HG02588 (cell line): ENCODE measurements at regions not wholly inside any gene's neighbourhood (a gene's known extent, or its start where the extent isn't known, plus 50 kb on each side); places are given as distances from the start of the nearest gene placed in this dataset.
"Not testable (repeated sequence)": the region's sequence is repeated elsewhere in the genome, so short reads cannot be mapped to it uniquely, and the experiment has no call there.

Experiments used
- ATAC-seq: cut with Tn5 transposase; IDR thresholded peaks from one replicate; pipeline ENCODE4 v1.9.1; 2021; ENCODE audit warnings: mild to moderate bottlenecking, moderate library complexity; ENCODE audit not compliant: unreplicated experiment

- ATAC-seq: no peak
These were observed 223.0 kb upstream of the NR5A2 start for GRCh38 chr1:199804526-199804925.

GRCh38 chr1:199808110-199808870 is 219.2 kb upstream of the NR5A2 start:
- ATAC-seq: no peak

GRCh38 chr1:199809311-199809710 is 218.2 kb upstream of the NR5A2 start:
- no peak for ATAC-seq

GRCh38 chr1:199811163-199811562 is 216.3 kb upstream of the NR5A2 start:
- ATAC-seq: no peak

DNA sequence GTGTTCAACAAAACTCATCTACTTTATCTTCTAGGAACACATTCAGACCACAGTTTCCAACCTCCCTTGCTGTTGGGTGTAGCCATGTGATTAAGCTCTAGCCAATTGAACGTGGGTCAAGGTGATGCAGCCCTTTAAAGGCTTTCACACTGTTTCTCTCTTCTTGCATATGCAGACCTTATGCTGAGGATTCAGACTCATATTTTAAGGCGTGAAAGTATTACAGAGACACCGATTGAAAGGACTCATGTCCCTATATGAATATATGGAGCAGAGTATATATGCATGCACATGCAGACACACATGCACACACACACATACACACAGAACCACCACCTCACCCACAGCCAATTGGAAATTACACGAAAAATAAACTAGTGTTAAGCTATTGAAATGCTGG is 214.3 kb upstream of the NR5A2 start:
- ATAC-seq: no peak

- no peak for ATAC-seq
These were observed 211.6 kb upstream of the NR5A2 start for GRCh38 chr1:199815947-199816346.

DNA sequence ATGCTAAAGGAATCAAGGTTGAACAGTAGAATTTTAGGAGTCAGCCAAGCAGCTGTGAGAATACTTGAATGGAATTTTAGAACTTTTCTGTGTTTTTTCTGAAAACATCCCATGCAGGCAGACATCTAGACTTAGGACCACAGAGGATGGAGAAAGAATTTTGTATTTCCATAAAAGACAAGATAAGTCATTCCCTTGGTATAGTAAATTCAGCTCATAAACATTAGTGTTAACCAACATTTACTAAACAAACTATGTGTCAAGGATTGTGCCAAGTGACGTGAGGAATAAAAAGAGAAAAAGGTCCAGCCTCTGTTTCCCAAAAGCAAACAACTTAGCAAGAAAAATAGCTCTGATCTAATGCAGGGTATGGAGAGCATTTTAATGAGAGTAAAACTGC is 210.2 kb upstream of the NR5A2 start:
- ATAC-seq: no peak

GRCh38 chr1:199821029-199821779 is 206.3 kb upstream of the NR5A2 start:
- ATAC-seq: no peak

DNA sequence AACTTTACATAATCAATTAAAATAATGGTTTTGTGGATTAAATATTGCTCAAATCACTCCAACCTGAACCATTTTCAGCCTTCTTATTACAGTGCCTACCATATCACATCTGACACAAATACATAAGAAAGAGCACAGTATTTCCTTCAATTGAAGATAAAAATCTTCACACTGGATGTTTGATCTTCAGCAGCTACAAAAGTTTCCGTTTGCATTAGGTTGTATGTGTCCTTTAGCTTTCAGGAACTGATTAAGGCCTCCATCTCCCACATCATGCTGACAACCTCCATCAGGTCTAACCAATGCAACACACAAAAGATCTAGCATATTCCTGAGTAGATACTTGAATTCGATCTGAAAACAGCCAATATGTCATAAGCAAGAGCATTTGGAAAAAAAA is 195.1 kb upstream of the NR5A2 start:
- ATAC-seq: no peak

- ATAC-seq: no peak
These were observed 192.8 kb upstream of the NR5A2 start for GRCh38 chr1:199834711-199835110.

GRCh38 chr1:199836430-199836829 is 191.1 kb upstream of the NR5A2 start:
- no peak for ATAC-seq

DNA sequence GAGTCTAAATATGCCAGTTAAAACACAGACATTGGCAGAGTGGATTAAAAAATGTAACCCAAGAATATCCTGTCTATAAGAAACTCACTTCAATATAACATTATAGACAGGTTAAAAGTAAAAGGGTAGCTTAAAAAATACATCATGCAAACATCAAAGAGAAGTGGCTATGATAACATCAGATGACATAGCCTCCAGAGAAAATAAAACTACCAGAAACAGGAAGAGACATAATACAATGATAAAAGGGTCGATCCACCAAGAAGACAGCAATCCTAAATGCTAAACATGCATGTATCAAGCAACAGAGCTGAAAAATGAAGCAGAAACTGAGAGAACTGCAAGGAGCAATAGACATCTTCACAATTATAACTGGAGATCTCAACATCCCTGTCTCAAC is 190.2 kb upstream of the NR5A2 start:
- ATAC-seq: no peak

- not testable (repeated sequence) for ATAC-seq
These were observed 187.9 kb upstream of the NR5A2 start for GRCh38 chr1:199839608-199840007.

GRCh38 chr1:199843096-199843495 is 184.4 kb upstream of the NR5A2 start:
- not testable (repeated sequence) for ATAC-seq

GRCh38 chr1:199843861-199844260 is 183.6 kb upstream of the NR5A2 start:
- no peak for ATAC-seq

- ATAC-seq: no peak
These were observed 180.5 kb upstream of the NR5A2 start for GRCh38 chr1:199847021-199847420.

GRCh38 chr1:199851439-199852140 is 175.9 kb upstream of the NR5A2 start:
- no peak for ATAC-seq

GRCh38 chr1:199854686-199855321 is 172.7 kb upstream of the NR5A2 start:
- ATAC-seq: no peak

DNA sequence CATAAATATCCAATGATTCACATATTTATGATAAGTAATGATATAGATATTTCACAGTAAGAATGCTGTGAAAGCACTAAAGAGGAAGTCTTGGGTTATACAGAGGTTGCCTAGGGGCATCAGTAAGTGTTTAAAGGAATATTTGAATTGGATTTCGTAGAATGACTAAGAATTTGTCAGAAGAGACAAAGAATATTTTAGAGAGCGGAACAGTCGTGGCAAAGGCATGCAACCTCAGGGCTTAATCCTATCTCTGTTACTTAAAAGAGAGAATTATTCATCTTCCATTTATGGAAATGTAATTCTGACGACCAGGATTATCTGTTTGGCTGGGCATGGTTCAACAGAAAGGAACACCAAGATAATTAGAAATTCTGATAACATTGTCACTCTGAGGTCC is 171.9 kb upstream of the NR5A2 start:
- ATAC-seq: no peak

DNA sequence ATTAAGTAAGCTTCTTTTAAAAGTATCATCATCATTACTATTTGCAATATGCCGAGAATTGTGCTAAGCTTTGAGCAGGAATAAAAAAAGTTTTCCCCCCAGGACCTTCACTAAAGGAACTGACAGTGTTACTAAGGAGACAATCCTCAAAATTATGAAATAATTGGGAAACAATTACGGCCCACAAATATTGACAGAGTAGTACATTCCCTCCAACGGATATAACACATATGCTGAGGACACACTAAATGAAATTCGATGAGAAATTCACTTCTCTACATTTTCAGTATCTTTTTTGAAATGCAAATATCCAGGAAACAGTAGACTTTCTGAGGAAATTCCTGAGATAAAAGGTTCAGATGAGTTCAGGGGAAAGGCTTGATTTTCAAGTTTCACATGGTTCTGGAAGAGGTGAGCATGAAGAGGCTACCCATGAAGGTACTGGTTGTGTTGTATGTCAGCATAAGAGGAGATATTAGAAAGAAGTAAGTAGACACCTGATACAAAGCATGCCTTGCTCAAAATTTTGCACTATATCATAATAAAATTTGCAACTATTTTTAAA is 171.2 kb upstream of the NR5A2 start:
- ATAC-seq: no peak

DNA sequence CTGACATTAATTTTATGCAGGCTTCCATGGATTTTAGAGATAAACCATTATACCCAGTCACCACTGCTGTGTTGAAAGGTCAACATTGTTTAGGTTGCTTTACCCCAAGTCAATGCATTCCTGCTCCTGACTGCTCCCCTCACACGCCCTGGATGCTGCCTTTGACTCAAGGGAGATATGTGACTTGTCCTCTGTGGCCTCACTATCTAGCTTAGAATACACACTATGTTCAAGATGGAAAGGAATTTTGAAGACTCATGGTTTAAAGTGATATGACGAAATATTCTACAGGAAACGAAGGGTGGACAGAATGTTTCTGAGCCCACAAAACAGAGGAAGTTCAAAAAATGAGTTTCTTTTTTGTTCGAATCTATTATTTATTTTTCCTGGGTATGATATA is 170.4 kb upstream of the NR5A2 start:
- no peak for ATAC-seq
